H9 (cell line): ENCODE measurements at regions not wholly inside any gene's neighbourhood (a gene's known extent, or its start where the extent isn't known, plus 50 kb on each side); places are given as distances from the start of the nearest gene placed in this dataset.

Experiments
- DNase-seq: peaks from one replicate; pipeline ENCODE4 v3.0.0-alpha.2; 2017
- H2AFZ ChIP-seq: one replicate; pipeline ENCODE4 v1.6.1; 2013; ENCODE audit warnings: mild to moderate bottlenecking, low read length, control low read depth, moderate library complexity
- H2AK5ac ChIP-seq: 2 replicates; pipeline ENCODE4 v1.6.1; 2013; ENCODE audit warnings: low read length, control low read depth, mixed read lengths; ENCODE audit not compliant: insufficient read length
- H2BK120ac ChIP-seq: one replicate; pipeline ENCODE4 v1.6.1; 2013; ENCODE audit warnings: low read depth, mild to moderate bottlenecking, low read length, control low read depth, inconsistent platforms; ENCODE audit not compliant: poor library complexity, severe bottlenecking
- H2BK12ac ChIP-seq: 2 replicates; pipeline ENCODE4 v1.6.1; 2013; ENCODE audit warnings: low read length, control low read depth, mixed read lengths, low read depth; ENCODE audit not compliant: insufficient read length
- H2BK15ac ChIP-seq: 2 replicates; pipeline ENCODE4 v1.6.1; 2013; ENCODE audit warnings: low read depth, low read length, control low read depth
- H2BK20ac ChIP-seq: one replicate; pipeline ENCODE4 v1.6.1; 2013; ENCODE audit warnings: low read depth, mild to moderate bottlenecking, low read length, control low read depth, inconsistent platforms; ENCODE audit not compliant: poor library complexity, severe bottlenecking
- H2BK5ac ChIP-seq: 2 replicates; pipeline ENCODE4 v1.6.1; 2013; ENCODE audit warnings: low read length, control low read depth, mixed read lengths; ENCODE audit not compliant: insufficient read length
- H3K14ac ChIP-seq: 2 replicates; pipeline ENCODE4 v1.6.1; 2013; ENCODE audit warnings: low read length, control low read depth; ENCODE audit not compliant: insufficient read depth
- H3K18ac ChIP-seq: 2 replicates; pipeline ENCODE4 v1.6.1; 2013; ENCODE audit warnings: low read depth, mild to moderate bottlenecking, mixed read lengths, low read length, control low read depth; ENCODE audit not compliant: insufficient read length
- H3K23ac ChIP-seq: 2 replicates; pipeline ENCODE4 v1.6.1; 2013; ENCODE audit warnings: low read length, control low read depth, mixed read lengths, low read depth; ENCODE audit not compliant: insufficient read length
- H3K23me2 ChIP-seq: 2 replicates; pipeline ENCODE4 v1.6.1; 2013; ENCODE audit warnings: low read depth, mild to moderate bottlenecking, mixed read lengths, low read length, control low read depth; ENCODE audit not compliant: insufficient read length, poor library complexity, severe bottlenecking
- H3K27ac ChIP-seq: 2 replicates; pipeline ENCODE4 v1.5.1; 2013; ENCODE audit warnings: low read length, control low read depth, mixed read lengths, low read depth; ENCODE audit not compliant: insufficient read length
- H3K27me3 ChIP-seq: 2 replicates; pipeline ENCODE4 v1.6.1; 2013; ENCODE audit warnings: low read length, control low read depth, inconsistent platforms; ENCODE audit not compliant: insufficient read depth
- H3K4ac ChIP-seq: 2 replicates; pipeline ENCODE4 v1.6.1; 2013; ENCODE audit warnings: low read depth, mild to moderate bottlenecking, control low read depth, inconsistent platforms, low read length, moderate library complexity
- H3K4me1 ChIP-seq: 2 replicates; pipeline ENCODE4 v1.6.1; 2013; ENCODE audit warnings: low read length, control low read depth, inconsistent platforms; ENCODE audit not compliant: insufficient read depth
- H3K4me2 ChIP-seq: 2 replicates; pipeline ENCODE4 v1.6.1; 2013; ENCODE audit warnings: low read length, control low read depth, mixed read lengths; ENCODE audit not compliant: insufficient read length, insufficient read depth
- H3K56ac ChIP-seq: 2 replicates; pipeline ENCODE4 v1.6.1; 2013; ENCODE audit warnings: low read depth, mild to moderate bottlenecking, mixed read lengths, low read length, control low read depth; ENCODE audit not compliant: insufficient read length
- H3K79me1 ChIP-seq: 2 replicates; pipeline ENCODE4 v1.6.1; 2013; ENCODE audit warnings: low read depth, mild to moderate bottlenecking, moderate library complexity, low read length, control low read depth, inconsistent platforms; ENCODE audit not compliant: insufficient read depth, poor library complexity, severe bottlenecking
- H3K79me2 ChIP-seq: 2 replicates; pipeline ENCODE4 v1.6.1; 2013; ENCODE audit warnings: low read length, control low read depth, inconsistent platforms; ENCODE audit not compliant: insufficient read depth
- H3K9ac ChIP-seq: 2 replicates; pipeline ENCODE4 v1.6.1; 2013; ENCODE audit warnings: low read length, control low read depth, mixed read lengths; ENCODE audit not compliant: insufficient read length; ENCODE audit errors: extremely low read depth
- H3K9me3 ChIP-seq: one replicate; pipeline ENCODE4 v1.6.1; 2013; ENCODE audit warnings: low read depth, low read length, inconsistent platforms; ENCODE audit not compliant: control insufficient read depth
- H3T11ph ChIP-seq: one replicate; pipeline ENCODE4 v1.6.1; 2013; ENCODE audit warnings: mild to moderate bottlenecking, low read length, control low read depth, inconsistent platforms
- H4K20me1 ChIP-seq: one replicate; pipeline ENCODE4 v1.6.1; 2013; ENCODE audit not compliant: control insufficient read depth, insufficient read length, insufficient read depth
- H4K5ac ChIP-seq: 2 replicates; pipeline ENCODE4 v1.6.1; 2013; ENCODE audit warnings: low read depth, mild to moderate bottlenecking, mixed read lengths, low read length, control low read depth; ENCODE audit not compliant: insufficient read length
- H4K8ac ChIP-seq: replicated peaks from 2 replicates; pipeline ENCODE4 v1.6.1; 2013; ENCODE audit warnings: low read length, control low read depth, mixed read lengths, low read depth; ENCODE audit not compliant: insufficient read length
- H4K91ac ChIP-seq: 2 replicates; pipeline ENCODE4 v1.6.1; 2013; ENCODE audit warnings: low read depth, mild to moderate bottlenecking, moderate library complexity, mixed read lengths, low read length, control low read depth; ENCODE audit not compliant: insufficient read length
- H3K27ac Mint-ChIP-seq, 3 experiments: 2 replicates in 2 of 3; 3 replicates in 1 of 3; pipeline ENCODE4 v1.8.0; 2020 to 2021; ENCODE audit warnings: mixed read lengths in 3 of 3, mild to moderate bottlenecking in 1 of 3, moderate library complexity in 1 of 3
- H3K27me3 Mint-ChIP-seq: 2 replicates; pipeline ENCODE4 v1.8.0; 2021; ENCODE audit warnings: low read depth, mild to moderate bottlenecking, moderate library complexity, mixed read lengths
- H3K36me3 Mint-ChIP-seq, 3 experiments: 2 replicates in 2 of 3; 3 replicates in 1 of 3; pipeline ENCODE4 v1.8.0; 2020 to 2021; ENCODE audit warnings: low read depth in 3 of 3, mixed read lengths in 3 of 3; ENCODE audit not compliant: insufficient read depth in 1 of 3
- H3K4me1 Mint-ChIP-seq, 2 experiments: 2 replicates each; pipeline ENCODE4 v1.8.0; 2020; ENCODE audit warnings: mixed read lengths in 2 of 2
- H3K4me3 Mint-ChIP-seq, 2 experiments: 2 replicates in 1 of 2; 3 replicates in 1 of 2; pipeline ENCODE4 v1.8.0; 2020 to 2021; ENCODE audit warnings: mild to moderate bottlenecking in 2 of 2, mixed read lengths in 2 of 2, moderate library complexity in 1 of 2
- H3K9me3 Mint-ChIP-seq, 2 experiments: 2 replicates in 1 of 2; 3 replicates in 1 of 2; pipeline ENCODE4 v1.8.0; 2020; ENCODE audit warnings: mild to moderate bottlenecking in 2 of 2, mixed read lengths in 2 of 2, moderate library complexity in 1 of 2
- CTCF ChIP-seq: fragments of 200-600 bp; sonication (generic); conservative IDR thresholded peaks from 3 replicates; pipeline ENCODE4 v1.8.0; 2021; ENCODE audit warnings: antibody characterized with exemption, mild to moderate bottlenecking
- WGBS: extraction: QIAGEN DNeasy Blood & Tissue Kit; methylation state at CpG from one replicate; pipeline ENCODE4 v1.1.7; 2013; ENCODE audit warnings: missing lambda C conversion rate, low lambda C conversion rate, mixed read lengths; ENCODE audit not compliant: insufficient read length; ENCODE audit errors: extremely low coverage; 5-methylcytosine and 5-hydroxymethylcytosine counted together

- H3K36me3 Mint-ChIP-seq: peaks cover 11 to 15% (median 13%) of the 10 kb centered on the region in 3 experiments; a peak in 6 of 7 replicates
- no peak overlapping the region for H4K5ac ChIP-seq
- H3K9ac ChIP-seq: no peak overlapping the region
- H4K8ac ChIP-seq: no peak overlapping the region
- no peak overlapping the region for H2AFZ ChIP-seq
- H3K23me2 ChIP-seq: no peaks in the 10 kb centered on the region
- peak overlapping the region in 2 of 3 experiments; percentile 24 to 46; a peak in 1 of 7 replicates for H3K27ac Mint-ChIP-seq
- H3K9me3 Mint-ChIP-seq: peaks cover 16 to 19% of the 10 kb centered on the region in 2 experiments
- no peaks in the 10 kb centered on the region for H3K79me2 ChIP-seq
- H3T11ph ChIP-seq: no peak overlapping the region
- peaks cover 8% of the 10 kb centered on the region for H3K9me3 ChIP-seq
- H2BK15ac ChIP-seq: no peak overlapping the region
- whole genome bisulfite sequencing: no CpG with 5 or more reads among the region's 5 CpGs
- no peak overlapping the region for H2BK12ac ChIP-seq
- H2AK5ac ChIP-seq: no peak overlapping the region
- H2BK20ac ChIP-seq: no peak overlapping the region
- H3K4me1 Mint-ChIP-seq: peaks cover 8 to 12% of the 10 kb centered on the region in 2 experiments; a peak in 3 of 4 replicates
- no peak overlapping the region for H2BK120ac ChIP-seq
- H3K27me3 ChIP-seq: no peaks in the 10 kb centered on the region
- H3K4ac ChIP-seq: no peak overlapping the region
- H2BK5ac ChIP-seq: no peak overlapping the region
- no peak overlapping the region for H3K4me2 ChIP-seq
- peaks cover 4% of the 10 kb centered on the region for H3K27me3 Mint-ChIP-seq
- H4K91ac ChIP-seq: no peak overlapping the region
- no peak overlapping the region for H3K14ac ChIP-seq
- no peak overlapping the region for H3K4me3 Mint-ChIP-seq
- H3K27ac ChIP-seq: no peak overlapping the region
- TF ChIP-seq CTCF: no peak
- no peaks in the 10 kb centered on the region for H4K20me1 ChIP-seq
- no peak for DNase-seq
- H3K18ac ChIP-seq: no peak overlapping the region
- H3K79me1 ChIP-seq: no peaks in the 10 kb centered on the region
- no peaks in the 10 kb centered on the region for H3K4me1 ChIP-seq
- H3K56ac ChIP-seq: no peak overlapping the region
- H3K23ac ChIP-seq: no peak overlapping the region
Observed at GRCh38 chr20:23269954-23270353, 80.6 kb upstream of the NXT1 start.
